ENCODE measurements at regions not wholly inside any gene's neighbourhood (a gene's known extent, or its start where the extent isn't known, plus 50 kb on each side); places are given as distances from the start of the nearest gene placed in this dataset.
A peak's percentile ranks its signal among the peaks of the same experiment; 100 is the strongest.

GRCh38 chrX:110408949-110409588 is 50.4 kb downstream of the RTL9 start:
- DNase-seq (no peak), ATAC-seq (no peak)
- Mint-ChIP-seq H3K27ac (no peak overlapping the region), H3K9me3 (no peaks in the 10 kb centered on the region), H3K4me1 (peaks cover 9% of the 10 kb centered on the region), H3K27me3 (peaks cover 2% of the 10 kb centered on the region), H3K4me3 (no peak overlapping the region), H3K36me3 (ENCODE audit: low read depth) (no peaks in the 10 kb centered on the region)

GRCh38 chrX:110409925-110410324 is 51.3 kb downstream of the RTL9 start:
- H3K9me3 Mint-ChIP-seq = no peaks in the 10 kb centered on the region
- no peak overlapping the region for H3K4me3 Mint-ChIP-seq
- ATAC-seq = peak; percentile 66
- DNase-seq = peak; percentile 6
- H3K4me1 Mint-ChIP-seq = peaks cover 9% of the 10 kb centered on the region
- H3K27me3 Mint-ChIP-seq = peaks cover 2% of the 10 kb centered on the region
- H3K36me3 Mint-ChIP-seq (ENCODE audit: low read depth) = no peaks in the 10 kb centered on the region
- no peak overlapping the region for H3K27ac Mint-ChIP-seq

- Mint-ChIP-seq H3K4me3 (no peak overlapping the region), H3K4me1 (peaks cover 9% of the 10 kb centered on the region), H3K36me3 (ENCODE audit: low read depth) (no peaks in the 10 kb centered on the region), H3K27me3 (peaks cover 2% of the 10 kb centered on the region), H3K27ac (no peak overlapping the region), H3K9me3 (no peaks in the 10 kb centered on the region)
- ATAC-seq (no peak), DNase-seq (no peak)
Observed at GRCh38 chrX:110410603-110411002, 52.0 kb downstream of the RTL9 start.

- DNase-seq (peak; percentile 67), ATAC-seq (peak; percentile 82)
- Mint-ChIP-seq H3K4me3 (no peak overlapping the region), H3K27me3 (peaks cover 2% of the 10 kb centered on the region), H3K4me1 (peaks cover 9% of the 10 kb centered on the region), H3K9me3 (no peaks in the 10 kb centered on the region), H3K36me3 (ENCODE audit: low read depth) (no peaks in the 10 kb centered on the region), H3K27ac (no peak overlapping the region)
Observed at GRCh38 chrX:110412971-110413726, 54.5 kb downstream of the RTL9 start.

GRCh38 chrX:110413727-110414124 is 55.1 kb downstream of the RTL9 start:
- Mint-ChIP-seq H3K27ac (no peak overlapping the region), H3K36me3 (ENCODE audit: low read depth) (no peaks in the 10 kb centered on the region), H3K9me3 (no peaks in the 10 kb centered on the region), H3K27me3 (peaks cover 2% of the 10 kb centered on the region), H3K4me1 (peaks cover 9% of the 10 kb centered on the region), H3K4me3 (no peak overlapping the region)
- DNase-seq (no peak), ATAC-seq (no peak)

- H3K9me3 Mint-ChIP-seq = no peaks in the 10 kb centered on the region
- no peak overlapping the region for H3K4me3 Mint-ChIP-seq
- H3K36me3 Mint-ChIP-seq (ENCODE audit: low read depth) = no peaks in the 10 kb centered on the region
- H3K27ac Mint-ChIP-seq = no peak overlapping the region
- H3K4me1 Mint-ChIP-seq = peaks cover 9% of the 10 kb centered on the region
- DNase-seq (no peak), ATAC-seq (no peak)
- H3K27me3 Mint-ChIP-seq = peaks cover 2% of the 10 kb centered on the region
Observed at GRCh38 chrX:110414273-110414672, 55.6 kb downstream of the RTL9 start.

- Mint-ChIP-seq H3K4me1 (peaks cover 8% of the 10 kb centered on the region), H3K9me3 (no peaks in the 10 kb centered on the region), H3K27me3 (peaks cover 2% of the 10 kb centered on the region), H3K4me3 (no peak overlapping the region), H3K36me3 (ENCODE audit: low read depth) (no peaks in the 10 kb centered on the region), H3K27ac (no peak overlapping the region)
- DNase-seq (no peak), ATAC-seq (no peak)
Observed at GRCh38 chrX:110414679-110415439, 56.2 kb downstream of the RTL9 start.

GRCh38 chrX:110415440-110416170 is 57.0 kb downstream of the RTL9 start:
- H3K36me3 Mint-ChIP-seq (ENCODE audit: low read depth) = no peaks in the 10 kb centered on the region
- H3K9me3 Mint-ChIP-seq = no peaks in the 10 kb centered on the region
- peaks cover 1% of the 10 kb centered on the region for H3K4me1 Mint-ChIP-seq
- no peak overlapping the region for H3K27ac Mint-ChIP-seq
- DNase-seq (no peak), ATAC-seq (no peak)
- H3K27me3 Mint-ChIP-seq = peaks cover 2% of the 10 kb centered on the region
- H3K4me3 Mint-ChIP-seq = no peak overlapping the region

GRCh38 chrX:110417128-110417527 is 58.5 kb downstream of the RTL9 start:
- Mint-ChIP-seq H3K36me3 (ENCODE audit: low read depth) (no peaks in the 10 kb centered on the region), H3K9me3 (no peaks in the 10 kb centered on the region), H3K27ac (no peak overlapping the region), H3K4me3 (no peak overlapping the region), H3K4me1 (peaks cover 1% of the 10 kb centered on the region), H3K27me3 (peaks cover 2% of the 10 kb centered on the region)
- DNase-seq (no peak), ATAC-seq (no peak)

GRCh38 chrX:110418316-110419235 is 59.9 kb downstream of the RTL9 start:
- no peaks in the 10 kb centered on the region for H3K4me1 Mint-ChIP-seq
- ATAC-seq (no peak), DNase-seq (no peak)
- H3K4me3 Mint-ChIP-seq = no peak overlapping the region
- no peak overlapping the region for H3K27ac Mint-ChIP-seq
- no peaks in the 10 kb centered on the region for H3K9me3 Mint-ChIP-seq
- H3K27me3 Mint-ChIP-seq = no peaks in the 10 kb centered on the region
- no peaks in the 10 kb centered on the region for H3K36me3 Mint-ChIP-seq (ENCODE audit: low read depth)

- Mint-ChIP-seq H3K27me3 (no peaks in the 10 kb centered on the region), H3K4me1 (no peaks in the 10 kb centered on the region), H3K9me3 (no peaks in the 10 kb centered on the region), H3K36me3 (ENCODE audit: low read depth) (no peaks in the 10 kb centered on the region), H3K27ac (no peak overlapping the region), H3K4me3 (no peak overlapping the region)
- ATAC-seq = no peak
- DNase-seq = no peak
Observed at GRCh38 chrX:110419512-110419911, 60.9 kb downstream of the RTL9 start.

- Mint-ChIP-seq H3K36me3 (ENCODE audit: low read depth) (no peaks in the 10 kb centered on the region), H3K4me3 (no peak overlapping the region), H3K27ac (no peak overlapping the region), H3K4me1 (no peaks in the 10 kb centered on the region), H3K27me3 (no peaks in the 10 kb centered on the region), H3K9me3 (no peaks in the 10 kb centered on the region)
- DNase-seq (no peak), ATAC-seq (no peak)
Observed at GRCh38 chrX:110420771-110421499, 62.3 kb downstream of the RTL9 start.
